Omental fat pad (tissue), 3 donors: ENCODE measurements at regions not wholly inside any gene's neighbourhood (a gene's known extent, or its start where the extent isn't known, plus 50 kb on each side); places are given as distances from the start of the nearest gene placed in this dataset.

ENCODE experiments used
- ATAC-seq: fragments of 150-250 bp; one replicate; pipeline ENCODE4 v1.9.1; 2016; ENCODE audit warnings: mild to moderate bottlenecking, moderate library complexity; ENCODE audit not compliant: low FRiP score
- DNase-seq: peaks from one replicate; pipeline ENCODE4 v3.0.0-alpha.2; 2019; ENCODE audit warnings: low spot score
- CTCF ChIP-seq, 3 donors: fragments of 450-650 bp; IDR thresholded peaks; one replicate each; pipeline ENCODE4 v1.5.1; 2016 to 2017; ENCODE audit warnings: antibody characterized with exemption in 3 of 3, mild to moderate bottlenecking in 3 of 3, moderate library complexity in 2 of 3

- TF ChIP-seq CTCF (IDR thresholded peaks at IDR 0.05) = no peak
- DNase-seq (no peak), ATAC-seq (no peak)
Measured at GRCh38 chr10:32130788-32131187, 74.6 kb upstream of the KIF5B start.

GRCh38 chr10:32125023-32125422 is 68.8 kb upstream of the KIF5B start:
- DNase-seq (no peak), ATAC-seq (no peak)
- no peak for TF ChIP-seq CTCF (IDR thresholded peaks at IDR 0.05)

GRCh38 chr10:32123021-32123420 is 66.8 kb upstream of the KIF5B start:
- no peak for TF ChIP-seq CTCF (IDR thresholded peaks at IDR 0.05)
- no peak for ATAC-seq
- no peak for DNase-seq

GRCh38 chr10:32121648-32122047 is 65.4 kb upstream of the KIF5B start:
- ATAC-seq = no peak
- no peak for TF ChIP-seq CTCF (IDR thresholded peaks at IDR 0.05)
- no peak for DNase-seq

- no peak for TF ChIP-seq CTCF (IDR thresholded peaks at IDR 0.05)
- ATAC-seq = no peak
- DNase-seq = no peak
Measured at GRCh38 chr10:32120147-32120546, 63.9 kb upstream of the KIF5B start.

GRCh38 chr10:32114508-32114907 is 58.3 kb upstream of the KIF5B start:
- DNase-seq (no peak), ATAC-seq (no peak)
- TF ChIP-seq CTCF (IDR thresholded peaks at IDR 0.05) = no peak

- TF ChIP-seq CTCF (IDR thresholded peaks at IDR 0.05) = no peak
- DNase-seq = no peak
- peak; percentile 71 for ATAC-seq
Measured at GRCh38 chr10:32112055-32112454, 55.8 kb upstream of the KIF5B start.
